GM12864 (cell line): ENCODE measurements at regions not wholly inside any gene's neighbourhood (a gene's known extent, or its start where the extent isn't known, plus 50 kb on each side); places are given as distances from the start of the nearest gene placed in this dataset.

ENCODE experiments used
- DNase-seq: peaks from one replicate; pipeline ENCODE4 v3.0.0-alpha.2; 2011; ENCODE audit warnings: low read depth
- H3K4me3 ChIP-seq: 2 replicates; pipeline ENCODE4 v1.5.1; 2011; ENCODE audit warnings: mild to moderate bottlenecking, low read depth, low read length, control low read depth
- TF ChIP-seq, protein P1 (sequence below): IDR thresholded peaks from 2 replicates; pipeline ENCODE4 v1.5.1; 2011; ENCODE audit warnings: low read depth, mild to moderate bottlenecking, moderate library complexity, low read length, control low read depth, inconsistent platforms; ENCODE audit errors: missing control alignments

DNA sequence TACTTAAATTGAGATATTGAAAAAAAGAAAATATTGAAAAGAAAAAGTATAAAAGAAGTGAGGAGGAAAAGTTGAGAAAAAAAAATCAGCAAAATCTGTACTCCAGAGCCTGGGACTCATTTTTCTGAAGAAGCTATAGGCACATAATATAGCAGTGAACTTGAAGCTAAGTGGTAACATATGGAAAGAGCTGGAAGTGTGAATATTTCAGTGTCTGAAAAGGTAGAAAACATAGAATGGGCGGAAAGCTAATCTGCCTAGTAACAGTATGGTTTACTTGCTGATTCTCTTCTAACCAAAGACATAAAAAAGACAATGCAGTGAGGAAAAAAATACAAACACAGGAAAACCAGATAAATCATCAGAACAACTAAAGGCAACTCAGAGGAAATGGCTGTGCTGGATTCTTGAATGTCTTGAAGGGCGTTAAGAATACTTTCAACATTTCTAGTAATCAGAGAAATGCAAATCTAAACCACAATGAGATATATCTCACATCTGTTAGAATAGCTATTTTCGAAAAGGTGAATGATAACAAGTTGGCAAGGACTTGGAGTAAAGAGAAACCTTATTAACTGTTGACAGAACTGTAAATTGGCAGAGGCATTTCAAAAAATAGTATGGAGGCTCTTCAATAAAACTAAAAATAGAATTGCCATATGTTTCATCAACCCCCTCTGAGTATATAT is 784.6 kb downstream of the LRFN5 start:
- TF ChIP-seq, protein P1, sequence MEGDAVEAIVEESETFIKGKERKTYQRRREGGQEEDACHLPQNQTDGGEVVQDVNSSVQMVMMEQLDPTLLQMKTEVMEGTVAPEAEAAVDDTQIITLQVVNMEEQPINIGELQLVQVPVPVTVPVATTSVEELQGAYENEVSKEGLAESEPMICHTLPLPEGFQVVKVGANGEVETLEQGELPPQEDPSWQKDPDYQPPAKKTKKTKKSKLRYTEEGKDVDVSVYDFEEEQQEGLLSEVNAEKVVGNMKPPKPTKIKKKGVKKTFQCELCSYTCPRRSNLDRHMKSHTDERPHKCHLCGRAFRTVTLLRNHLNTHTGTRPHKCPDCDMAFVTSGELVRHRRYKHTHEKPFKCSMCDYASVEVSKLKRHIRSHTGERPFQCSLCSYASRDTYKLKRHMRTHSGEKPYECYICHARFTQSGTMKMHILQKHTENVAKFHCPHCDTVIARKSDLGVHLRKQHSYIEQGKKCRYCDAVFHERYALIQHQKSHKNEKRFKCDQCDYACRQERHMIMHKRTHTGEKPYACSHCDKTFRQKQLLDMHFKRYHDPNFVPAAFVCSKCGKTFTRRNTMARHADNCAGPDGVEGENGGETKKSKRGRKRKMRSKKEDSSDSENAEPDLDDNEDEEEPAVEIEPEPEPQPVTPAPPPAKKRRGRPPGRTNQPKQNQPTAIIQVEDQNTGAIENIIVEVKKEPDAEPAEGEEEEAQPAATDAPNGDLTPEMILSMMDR = no peak
- no peak overlapping the region for H3K4me3 ChIP-seq
- no peak for DNase-seq

DNA sequence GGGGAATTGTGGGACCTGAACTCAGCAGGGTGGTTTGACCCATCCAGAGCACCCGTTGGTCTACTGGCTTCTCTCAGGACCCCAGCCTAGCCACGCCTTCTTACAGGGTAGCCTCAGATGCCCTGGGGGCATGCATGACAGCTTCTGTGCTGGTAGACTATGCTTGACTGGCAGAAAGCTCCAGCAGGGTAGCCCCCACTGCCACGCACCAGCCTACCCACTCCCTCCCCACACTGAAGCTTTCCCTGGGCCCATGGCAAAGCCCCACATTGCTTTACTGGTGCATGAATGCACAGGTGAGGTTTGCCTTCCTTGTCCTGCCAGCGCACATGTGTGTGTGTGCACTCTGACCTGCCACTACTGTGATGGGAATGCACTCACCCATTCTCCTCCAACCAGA is 772.2 kb downstream of the LRFN5 start:
- no peak overlapping the region for H3K4me3 ChIP-seq
- no peak for DNase-seq
- TF ChIP-seq, protein P1 = no peak

DNA sequence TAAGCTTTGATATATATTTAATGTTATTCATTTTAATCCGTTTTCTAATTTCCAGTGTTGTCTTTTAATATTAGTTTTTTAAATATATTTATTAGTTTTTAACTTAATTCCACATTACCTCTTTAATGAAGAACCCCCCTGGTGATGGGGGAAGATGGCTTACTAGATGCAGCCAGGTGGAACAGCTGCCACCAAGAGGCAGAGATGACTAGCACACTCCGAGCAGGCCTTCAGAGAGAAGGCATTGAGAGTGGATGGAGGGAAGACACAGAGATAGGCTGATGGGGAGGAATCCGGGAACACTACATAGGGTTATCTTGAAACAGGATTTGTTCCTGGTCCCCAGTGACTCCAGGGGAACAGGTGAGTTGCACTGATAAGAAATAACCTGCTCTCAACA is 771.6 kb downstream of the LRFN5 start:
- TF ChIP-seq, protein P1 = no peak
- no peak overlapping the region for H3K4me3 ChIP-seq
- DNase-seq = no peak

DNA sequence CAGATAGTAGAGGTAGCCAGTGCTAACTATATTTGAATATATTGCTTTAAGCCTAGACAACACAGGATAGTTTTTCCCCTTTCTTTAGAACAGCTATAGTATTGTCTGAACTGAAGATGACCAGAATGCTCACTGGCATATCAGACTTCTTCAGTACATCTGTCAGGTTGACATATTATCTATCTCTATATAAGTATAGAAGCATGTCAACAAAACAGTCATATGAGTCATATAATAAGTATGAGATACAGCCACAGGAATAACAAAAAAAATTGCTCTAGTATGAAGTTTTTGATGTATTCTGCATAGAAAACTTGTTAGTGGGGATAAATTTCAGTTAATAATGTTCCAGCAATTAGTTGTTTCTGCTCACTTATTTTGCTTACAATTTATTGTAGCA is 767.7 kb downstream of the LRFN5 start:
- H3K4me3 ChIP-seq = no peak overlapping the region
- no peak for DNase-seq
- TF ChIP-seq, protein P1 = no peak

DNA sequence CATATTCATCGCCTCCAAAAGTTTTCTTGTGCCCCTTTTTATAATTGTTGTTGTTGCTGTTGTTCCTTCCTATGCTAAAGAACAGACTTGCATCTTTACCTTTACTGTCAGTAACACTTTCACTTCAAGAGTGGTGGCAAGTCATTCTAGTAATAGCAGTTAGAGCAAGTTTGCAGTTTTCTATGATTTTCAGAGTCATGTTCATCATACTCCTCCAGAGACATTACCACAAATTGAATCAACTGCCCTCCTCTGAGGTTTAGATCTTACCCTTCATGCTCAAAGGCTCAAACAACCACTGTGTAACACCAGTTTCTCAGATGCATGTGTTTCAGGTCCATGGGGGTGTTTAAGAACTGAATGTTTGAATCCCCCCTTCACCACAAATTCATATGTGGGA is 763.4 kb downstream of the LRFN5 start:
- no peak for DNase-seq

DNA sequence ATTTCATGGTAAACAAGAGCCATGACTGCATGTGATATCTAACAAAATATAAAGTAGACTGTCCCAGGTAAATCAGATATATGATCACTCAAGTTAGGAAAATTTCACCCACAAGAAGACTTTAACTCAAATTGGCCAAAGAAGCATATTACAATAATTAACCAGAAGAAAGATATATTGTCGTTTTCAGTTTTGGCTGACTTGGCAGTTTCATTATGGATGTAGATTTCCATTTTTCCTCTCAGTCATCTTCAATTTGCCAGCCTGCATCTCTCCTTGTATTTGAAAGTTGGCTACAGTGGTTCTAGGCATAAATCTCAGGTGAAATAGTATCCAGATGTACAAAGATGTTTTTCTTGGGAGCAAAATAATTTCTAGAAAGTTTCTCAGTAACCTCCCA is 761.6 kb downstream of the LRFN5 start:
- TF ChIP-seq, protein P1 = no peak
- H3K4me3 ChIP-seq = no peak overlapping the region
- DNase-seq = no peak

More for the DNA sequence above, 763.4 kb downstream of the LRFN5 start:
- TF ChIP-seq, protein P1 = no peak
- H3K4me3 ChIP-seq = no peak overlapping the region

DNA sequence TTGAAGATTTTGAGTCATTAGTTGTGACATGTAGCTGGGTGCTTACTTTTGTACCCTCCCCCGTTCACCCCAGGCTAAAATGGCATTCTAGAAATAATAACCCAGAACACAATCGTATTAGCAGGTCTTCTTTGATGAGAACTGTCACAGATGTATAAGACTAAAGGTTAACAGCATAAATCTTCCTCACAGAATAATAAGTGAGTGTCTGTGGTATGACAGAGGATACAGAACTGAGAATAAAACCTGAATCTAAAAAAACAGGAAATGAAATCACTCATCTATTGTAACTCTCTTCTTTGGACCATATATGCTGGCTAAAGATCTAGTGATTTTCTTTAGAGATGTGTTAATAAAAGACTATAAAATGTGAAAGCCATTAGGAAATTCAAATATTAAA is 746.6 kb downstream of the LRFN5 start:
- DNase-seq = no peak
- TF ChIP-seq, protein P1 = no peak
- no peak overlapping the region for H3K4me3 ChIP-seq
